ENCODE measurements at regions not wholly inside any gene's neighbourhood (a gene's known extent, or its start where the extent isn't known, plus 50 kb on each side); places are given as distances from the start of the nearest gene placed in this dataset.

- TF ChIP-seq CTCF (IDR thresholded peaks at IDR 0.05; ENCODE audit: insufficient read depth, low read depth, low read length) (no peak), EZH2 (IDR thresholded peaks at IDR 0.05; ENCODE audit: insufficient read depth, low read length) (no peak)
These were observed 130.1 kb downstream of the ADAM29 start for GRCh38 chr4:175048111-175048784.
